ENCODE measurements at regions not wholly inside any gene's neighbourhood (a gene's known extent, or its start where the extent isn't known, plus 50 kb on each side); places are given as distances from the start of the nearest gene placed in this dataset.

- Histone ChIP-seq H3K79me2 (ENCODE audit: insufficient read depth, low read length) (peaks cover 54% of the 10 kb centered on the region), H4K20me1 (ENCODE audit: control insufficient read depth, insufficient read depth, insufficient read length) (no peaks in the 10 kb centered on the region), H3K27ac (ENCODE audit: insufficient read length, low read depth, low read length) (no peak overlapping the region), H3K79me1 (ENCODE audit: insufficient read depth, low read depth, low read length, poor library complexity, severe bottlenecking) (peaks cover 12% of the 10 kb centered on the region), H3K23ac (ENCODE audit: insufficient read length, low read depth, low read length) (no peak overlapping the region), H2BK5ac (ENCODE audit: insufficient read length, low read length) (no peak overlapping the region), H3K4me1 (ENCODE audit: insufficient read depth, low read length) (peaks cover 46% of the 10 kb centered on the region; the same call in 1 of the 2 replicates), H3K56ac (ENCODE audit: insufficient read length, low read depth, low read length) (no peak overlapping the region), H4K5ac (ENCODE audit: insufficient read length, low read depth, low read length) (no peak overlapping the region), H3K27me3 (ENCODE audit: insufficient read depth, low read length) (no peaks in the 10 kb centered on the region), H2BK15ac (ENCODE audit: low read depth, low read length) (no peak overlapping the region), H3K4me2 (ENCODE audit: insufficient read depth, insufficient read length, low read length) (no peak overlapping the region), H3T11ph (ENCODE audit: low read length) (no peak overlapping the region), H3K4ac (ENCODE audit: low read depth, low read length) (no peak overlapping the region), H3K14ac (ENCODE audit: insufficient read depth, low read length) (no peak overlapping the region), H3K9me3 (ENCODE audit: control insufficient read depth, low read depth, low read length) (no peaks in the 10 kb centered on the region), H3K23me2 (ENCODE audit: insufficient read length, low read depth, low read length, poor library complexity, severe bottlenecking) (no peaks in the 10 kb centered on the region), H2AFZ (ENCODE audit: low read length) (no peak overlapping the region), H2BK120ac (ENCODE audit: low read depth, low read length, poor library complexity, severe bottlenecking) (no peak overlapping the region), H4K8ac (replicated peaks; ENCODE audit: insufficient read length, low read depth, low read length) (no peak overlapping the region), H3K9ac (ENCODE audit: extremely low read depth, insufficient read length, low read length) (no peak overlapping the region), H3K18ac (ENCODE audit: insufficient read length, low read depth, low read length) (no peak overlapping the region), H2AK5ac (ENCODE audit: insufficient read length, low read length) (no peak overlapping the region), H4K91ac (ENCODE audit: insufficient read length, low read depth, low read length) (no peak overlapping the region), H2BK20ac (ENCODE audit: low read depth, low read length, poor library complexity, severe bottlenecking) (no peak overlapping the region), H2BK12ac (ENCODE audit: insufficient read length, low read depth, low read length) (no peak overlapping the region)
- TF ChIP-seq CTCF (conservative IDR thresholded peaks at IDR 0.05): no peak
- no CpG with 5 or more reads among the region's 4 CpGs for WGBS (ENCODE audit: extremely low coverage, insufficient read length, low lambda C conversion rate)
- DNase-seq: no peak
- H3K36me3 Mint-ChIP-seq (ENCODE audit: insufficient read depth in 1 of 3, low read depth in 3 of 3): peaks cover 3 to 7% (median 7%) of the 10 kb centered on the region in 3 experiments; a peak in 6 of 7 replicates
- no peaks in the 10 kb centered on the region for H3K9me3 Mint-ChIP-seq
- H3K27me3 Mint-ChIP-seq (ENCODE audit: low read depth): no peaks in the 10 kb centered on the region
- H3K27ac Mint-ChIP-seq: no peak overlapping the region
- no peak overlapping the region; a peak in 1 of 5 replicates for H3K4me3 Mint-ChIP-seq
- peaks cover 80 to 92% of the 10 kb centered on the region in 2 experiments for H3K4me1 Mint-ChIP-seq
These were observed 465.0 kb downstream of the SHQ1 start for GRCh38 chr3:72383230-72383629.

Measured in H9 (cell line).